Stimulated activated CD8-positive, alpha-beta memory T cell treated with anti-CD3 and anti-CD28 coated beads, Interleukin-15, amount 100 ng/mL, for 24 hours (primary cell): ENCODE measurements at regions not wholly inside any gene's neighbourhood (a gene's known extent, or its start where the extent isn't known, plus 50 kb on each side); places are given as distances from the start of the nearest gene placed in this dataset.

ENCODE experiments used
- DNase-seq: peaks from one replicate; pipeline ENCODE4 v3.0.0-alpha.2; 2020; ENCODE audit warnings: low read depth

- DNase-seq: no peak
Observed at GRCh38 chr2:176680916-176681516, 411.8 kb downstream of the MTX2 start.

GRCh38 chr2:176681584-176682115 is 412.4 kb downstream of the MTX2 start:
- DNase-seq: no peak

GRCh38 chr2:176682278-176682677 is 413.0 kb downstream of the MTX2 start:
- no peak for DNase-seq

- no peak for DNase-seq
Observed at GRCh38 chr2:176683618-176684111, 414.4 kb downstream of the MTX2 start.

- DNase-seq: no peak
Observed at GRCh38 chr2:176685908-176686307, 416.7 kb downstream of the MTX2 start.

- DNase-seq: no peak
Observed at GRCh38 chr2:176686328-176686727, 417.1 kb downstream of the MTX2 start.

- no peak for DNase-seq
Observed at GRCh38 chr2:176687342-176687741, 418.1 kb downstream of the MTX2 start.

- no peak for DNase-seq
Observed at GRCh38 chr2:176687944-176688343, 418.7 kb downstream of the MTX2 start.

GRCh38 chr2:176689711-176690110 is 420.5 kb downstream of the MTX2 start:
- no peak for DNase-seq

- DNase-seq: no peak
Observed at GRCh38 chr2:176691471-176691870, 422.2 kb downstream of the MTX2 start.

- no peak for DNase-seq
Observed at GRCh38 chr2:176692533-176692932, 423.3 kb downstream of the MTX2 start.

- DNase-seq: no peak
Observed at GRCh38 chr2:176699098-176699497, 429.9 kb downstream of the MTX2 start.

GRCh38 chr2:176699644-176700043 is 430.4 kb downstream of the MTX2 start:
- no peak for DNase-seq

- no peak for DNase-seq
Observed at GRCh38 chr2:176702131-176702530, 432.9 kb downstream of the MTX2 start.

GRCh38 chr2:176704282-176704858 is 435.1 kb downstream of the MTX2 start:
- DNase-seq: no peak

GRCh38 chr2:176709149-176709951 is 440.1 kb downstream of the MTX2 start:
- DNase-seq: no peak

GRCh38 chr2:176709991-176710390 is 440.7 kb downstream of the MTX2 start:
- DNase-seq: no peak

GRCh38 chr2:176710657-176711186 is 441.5 kb downstream of the MTX2 start:
- no peak for DNase-seq

- no peak for DNase-seq
Observed at GRCh38 chr2:176725873-176726645, 456.8 kb downstream of the MTX2 start.

- DNase-seq: no peak
Observed at GRCh38 chr2:176727696-176728095, 458.5 kb downstream of the MTX2 start.

GRCh38 chr2:176729706-176730569 is 460.7 kb downstream of the MTX2 start:
- no peak for DNase-seq
